IPS-18c (cell line): ENCODE measurements at regions not wholly inside any gene's neighbourhood (a gene's known extent, or its start where the extent isn't known, plus 50 kb on each side); places are given as distances from the start of the nearest gene placed in this dataset.

Source experiments
- H3K4me3 ChIP-seq: 2 replicates; pipeline ENCODE4 v1.7.0; 2013; ENCODE audit warnings: low read depth, mild to moderate bottlenecking, low read length, moderate library complexity; ENCODE audit not compliant: insufficient read depth
- H3K9me3 ChIP-seq: one replicate; pipeline ENCODE4 v1.6.1; 2013; ENCODE audit warnings: mild to moderate bottlenecking, low read length, moderate library complexity; ENCODE audit not compliant: control insufficient read depth, insufficient read depth

GRCh38 chr15:70463453-70463834 lies 299.9 kb downstream of the UACA start:
- H3K9me3 ChIP-seq: no peaks in the 10 kb centered on the region
- H3K4me3 ChIP-seq: no peak overlapping the region

- Histone ChIP-seq H3K9me3 (no peaks in the 10 kb centered on the region), H3K4me3 (no peak overlapping the region)
These were observed 301.4 kb downstream of the UACA start for GRCh38 chr15:70461992-70462391.

- H3K9me3 ChIP-seq: no peaks in the 10 kb centered on the region
- no peak overlapping the region for H3K4me3 ChIP-seq
These were observed 302.3 kb downstream of the UACA start for GRCh38 chr15:70461017-70461416.

- H3K9me3 ChIP-seq: no peaks in the 10 kb centered on the region
- H3K4me3 ChIP-seq: no peak overlapping the region
These were observed 304.0 kb downstream of the UACA start for GRCh38 chr15:70459312-70459711.

- H3K9me3 ChIP-seq: no peaks in the 10 kb centered on the region
These were observed 309.6 kb downstream of the UACA start for GRCh38 chr15:70453766-70454165.

GRCh38 chr15:70453238-70453637 lies 310.1 kb downstream of the UACA start:
- no peak overlapping the region for H3K4me3 ChIP-seq
- H3K9me3 ChIP-seq: peaks cover under 1% of the 10 kb centered on the region

More at GRCh38 chr15:70453766-70454165, 309.6 kb downstream of the UACA start:
- H3K4me3 ChIP-seq: no peak overlapping the region

- H3K9me3 ChIP-seq: peaks cover 2% of the 10 kb centered on the region
- H3K4me3 ChIP-seq: no peak overlapping the region
These were observed 311.3 kb downstream of the UACA start for GRCh38 chr15:70451821-70452653.

GRCh38 chr15:70450142-70450443 lies 313.3 kb downstream of the UACA start:
- no peak overlapping the region for H3K4me3 ChIP-seq
- H3K9me3 ChIP-seq: peaks cover 2% of the 10 kb centered on the region

GRCh38 chr15:70449311-70450141 lies 313.8 kb downstream of the UACA start:
- H3K4me3 ChIP-seq: no peak overlapping the region

GRCh38 chr15:70447928-70448698 lies 315.2 kb downstream of the UACA start:
- H3K9me3 ChIP-seq: peaks cover 2% of the 10 kb centered on the region
- H3K4me3 ChIP-seq: no peak overlapping the region

More at GRCh38 chr15:70449311-70450141, 313.8 kb downstream of the UACA start:
- H3K9me3 ChIP-seq: peaks cover 2% of the 10 kb centered on the region

GRCh38 chr15:70447521-70447920 lies 315.8 kb downstream of the UACA start:
- Histone ChIP-seq H3K9me3 (peaks cover 2% of the 10 kb centered on the region), H3K4me3 (no peak overlapping the region)

GRCh38 chr15:70447081-70447480 lies 316.3 kb downstream of the UACA start:
- peaks cover 2% of the 10 kb centered on the region for H3K9me3 ChIP-seq
- H3K4me3 ChIP-seq: no peak overlapping the region

- Histone ChIP-seq H3K4me3 (no peak overlapping the region), H3K9me3 (peaks cover 2% of the 10 kb centered on the region)
These were observed 319.7 kb downstream of the UACA start for GRCh38 chr15:70443486-70444273.

GRCh38 chr15:70442616-70443321 lies 320.6 kb downstream of the UACA start:
- H3K4me3 ChIP-seq: no peak overlapping the region
- no peaks in the 10 kb centered on the region for H3K9me3 ChIP-seq

- H3K9me3 ChIP-seq: no peaks in the 10 kb centered on the region
- H3K4me3 ChIP-seq: no peak overlapping the region
These were observed 321.1 kb downstream of the UACA start for GRCh38 chr15:70442211-70442610.

- Histone ChIP-seq H3K4me3 (no peak overlapping the region), H3K9me3 (no peaks in the 10 kb centered on the region)
These were observed 322.8 kb downstream of the UACA start for GRCh38 chr15:70440416-70441138.
